ENCODE measurements at regions not wholly inside any gene's neighbourhood (a gene's known extent, or its start where the extent isn't known, plus 50 kb on each side); places are given as distances from the start of the nearest gene placed in this dataset.

DNA sequence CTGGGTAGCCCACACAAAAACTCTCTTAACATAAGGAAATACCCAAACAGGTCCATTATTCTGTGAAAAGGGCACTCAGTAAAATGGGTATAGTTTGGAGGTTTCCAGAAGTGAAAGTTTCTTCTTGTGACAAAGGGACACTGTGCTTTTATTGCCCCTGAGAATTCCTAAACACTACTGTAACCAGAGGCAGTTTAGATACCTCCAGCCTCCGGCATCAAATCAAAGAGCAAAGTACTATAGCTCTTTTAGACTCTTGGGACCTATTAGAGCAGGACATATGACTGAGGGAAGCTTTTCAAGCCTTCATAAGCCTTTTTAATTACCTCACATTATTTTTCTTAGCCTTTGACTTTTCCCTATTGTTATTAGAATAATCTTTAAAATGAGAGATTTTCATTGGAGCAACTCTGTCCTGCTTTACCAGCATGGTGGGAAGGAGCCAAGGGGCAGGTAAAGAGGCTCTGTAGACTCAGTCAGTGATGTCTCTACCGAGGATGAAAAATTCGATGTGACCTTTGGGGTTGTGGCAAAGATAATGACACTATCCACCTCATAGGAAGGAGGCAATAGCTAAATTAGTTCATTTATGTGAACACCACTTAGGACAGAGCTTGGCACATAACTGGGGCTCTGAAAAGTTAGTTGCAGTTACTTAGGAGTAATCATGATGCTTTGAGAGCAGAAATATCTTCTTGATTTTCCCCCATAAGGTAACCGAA, 85.1 kb downstream of the IFNG start:
- Mint-ChIP-seq H3K36me3 (peaks cover 22 to 26% of the 10 kb centered on the region in 2 donors), H3K27me3 (no peaks in the 10 kb centered on the region), H3K4me1 (peaks cover 0 to 13% (median 13%) of the 10 kb centered on the region in 3 donors), H3K9me3 (peaks cover 0 to 2% (median 1%) of the 10 kb centered on the region in 7 donors), H3K27ac (no peak overlapping the region), H3K4me3 (no peak overlapping the region)
- DNase-seq (no peak), ATAC-seq (ENCODE audit: low read depth in 2 of 2) (no peak)

DNA sequence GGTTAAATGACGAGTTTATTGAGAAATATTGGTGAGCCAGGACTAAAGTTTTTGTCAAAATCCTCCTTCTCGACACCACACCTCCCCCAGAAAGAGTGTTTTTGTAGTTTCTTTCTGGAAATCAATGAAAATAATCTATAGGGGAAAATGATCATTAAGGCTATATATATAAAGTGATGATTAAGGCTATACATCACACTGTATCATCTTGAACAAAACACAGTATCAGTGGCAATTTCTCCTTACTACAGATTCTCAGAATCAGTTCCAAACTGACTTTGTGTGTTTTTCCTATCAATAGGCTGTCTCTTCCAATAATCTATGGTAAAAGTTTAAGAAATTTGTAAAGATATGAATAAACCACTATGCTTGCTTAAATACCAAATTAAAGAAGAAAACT, 81.7 kb downstream of the IFNG-AS1 start:
- Mint-ChIP-seq H3K27me3 (no peaks in the 10 kb centered on the region), H3K27ac (peak overlapping the region in 3 of 6 donors; percentile 30 to 33 (median 32)), H3K9me3 (peaks cover 10 to 26% (median 16%) of the 10 kb centered on the region in 7 donors), H3K36me3 (peaks cover 14 to 20% of the 10 kb centered on the region in 2 donors), H3K4me1 (peaks cover 10 to 39% (median 37%) of the 10 kb centered on the region in 3 donors), H3K4me3 (no peak overlapping the region)
- ATAC-seq (ENCODE audit: low read depth in 2 of 2) = no peak
- DNase-seq = no peak

Measured in naive B cell (primary cell).